Hepatocyte (in vitro differentiated cells): ENCODE measurements at regions not wholly inside any gene's neighbourhood (a gene's known extent, or its start where the extent isn't known, plus 50 kb on each side); places are given as distances from the start of the nearest gene placed in this dataset.

ENCODE experiments used
- DNase-seq: peaks from one replicate; pipeline ENCODE4 v3.0.0-alpha.2; 2016; ENCODE audit warnings: low spot score
- H2AFZ ChIP-seq: fragments of 200-600 bp; sonication (generic); 2 replicates; pipeline ENCODE4 v1.6.0; 2016; ENCODE audit warnings: antibody characterized with exemption, mild to moderate bottlenecking
- H3K27ac ChIP-seq: fragments of 200-600 bp; sonication (generic); 2 replicates; pipeline ENCODE4 v1.5.1; 2016; ENCODE audit warnings: mild to moderate bottlenecking
- H3K27me3 ChIP-seq: fragments of 200-600 bp; sonication (generic); 2 replicates; pipeline ENCODE4 v1.6.1; 2016
- H3K36me3 ChIP-seq: fragments of 200-600 bp; sonication (generic); replicated peaks from 2 replicates; pipeline ENCODE4 v1.5.1; 2016; ENCODE audit warnings: low read depth; ENCODE audit not compliant: insufficient read depth
- H3K4me1 ChIP-seq: fragments of 200-600 bp; sonication (generic); 2 replicates; pipeline ENCODE4 v1.5.1; 2016; ENCODE audit warnings: mild to moderate bottlenecking, moderate library complexity; ENCODE audit not compliant: insufficient read depth
- H3K4me2 ChIP-seq: fragments of 200-600 bp; sonication (generic); 2 replicates; pipeline ENCODE4 v1.6.0; 2016
- H3K4me3 ChIP-seq: fragments of 200-600 bp; sonication (generic); 2 replicates; pipeline ENCODE4 v1.5.1; 2016; ENCODE audit warnings: mild to moderate bottlenecking
- H3K79me2 ChIP-seq: fragments of 200-600 bp; sonication (generic); 2 replicates; pipeline ENCODE4 v1.6.0; 2017; ENCODE audit warnings: mild to moderate bottlenecking
- H3K9me2 ChIP-seq: fragments of 200-600 bp; sonication (generic); replicated peaks from 2 replicates; pipeline ENCODE4 v1.6.0; 2017; ENCODE audit warnings: mild to moderate bottlenecking; ENCODE audit not compliant: insufficient read depth
- H3K9me3 ChIP-seq: fragments of 200-600 bp; sonication (generic); 2 replicates; pipeline ENCODE4 v1.5.1; 2016; ENCODE audit warnings: low read depth, mild to moderate bottlenecking
- H4K20me1 ChIP-seq: fragments of 200-600 bp; sonication (generic); 2 replicates; pipeline ENCODE4 v1.6.0; 2016; ENCODE audit warnings: mild to moderate bottlenecking; ENCODE audit not compliant: insufficient read depth, poor library complexity, severe bottlenecking
- EZH2 ChIP-seq: fragments of 200-600 bp; sonication (generic); IDR thresholded peaks from 2 replicates; pipeline ENCODE4 v1.6.1; 2016; ENCODE audit warnings: antibody characterized with exemption, mild to moderate bottlenecking, borderline replicate concordance
- EZH2phosphoT487 ChIP-seq: fragments of 200-600 bp; sonication (generic); IDR thresholded peaks from one replicate; pipeline ENCODE4 v1.6.1; 2018; ENCODE audit warnings: antibody characterized with exemption, mild to moderate bottlenecking, low read depth, moderate library complexity; ENCODE audit not compliant: unreplicated experiment, severe bottlenecking
- WGBS: methylation state at CpG from one replicate; pipeline ENCODE4 v1.1.6; 2016; ENCODE audit warnings: low lambda C conversion rate; ENCODE audit errors: missing lambda C conversion rate; 5-methylcytosine and 5-hydroxymethylcytosine counted together
- TF ChIP-seq, protein P1 (sequence below): fragments of 200-600 bp; sonication (generic); IDR thresholded peaks from 2 replicates; pipeline ENCODE4 v1.5.1; 2016; ENCODE audit warnings: antibody characterized with exemption, mild to moderate bottlenecking; ENCODE audit not compliant: poor library complexity

DNA sequence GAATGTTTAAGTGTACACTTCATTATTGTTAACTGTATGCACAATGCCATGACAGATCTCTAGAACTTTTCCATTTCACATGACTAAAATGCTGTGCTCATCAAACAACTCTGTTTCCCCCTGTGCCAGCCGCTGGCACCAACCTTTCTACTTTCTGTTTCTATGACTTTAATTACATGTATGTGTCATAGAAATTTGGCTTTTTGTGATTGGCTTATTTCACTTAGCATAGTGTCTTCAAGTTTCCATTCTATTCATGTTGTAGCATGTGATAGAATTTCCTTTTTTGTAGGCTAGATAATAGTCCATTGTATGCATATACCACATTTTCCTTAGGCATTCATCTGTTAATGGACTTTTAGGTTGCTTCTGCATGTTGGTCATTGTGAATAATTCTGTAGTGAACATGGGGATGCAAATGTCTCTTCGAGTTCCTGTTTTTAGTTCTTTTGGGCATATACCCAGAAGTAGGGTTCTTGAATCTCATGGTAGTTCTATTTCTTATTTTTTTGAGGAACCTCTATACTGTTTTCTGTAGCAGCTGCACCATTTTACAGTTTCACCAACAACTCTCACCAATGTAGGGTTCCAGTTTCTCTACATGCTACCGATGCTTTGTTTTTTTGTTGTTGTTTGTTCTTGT, 184.4 kb upstream of the DMRT1 start:
- H3K4me2 ChIP-seq, result no peak overlapping the region
- no peaks in the 10 kb centered on the region for H4K20me1 ChIP-seq
- DNase-seq, result no peak
- H3K9me3 ChIP-seq, result no peaks in the 10 kb centered on the region
- 59% methylated on average over 3 of the region's 3 CpGs for WGBS
- no peaks in the 10 kb centered on the region for H3K36me3 ChIP-seq
- no peaks in the 10 kb centered on the region for H3K27me3 ChIP-seq
- TF ChIP-seq, protein P1, sequence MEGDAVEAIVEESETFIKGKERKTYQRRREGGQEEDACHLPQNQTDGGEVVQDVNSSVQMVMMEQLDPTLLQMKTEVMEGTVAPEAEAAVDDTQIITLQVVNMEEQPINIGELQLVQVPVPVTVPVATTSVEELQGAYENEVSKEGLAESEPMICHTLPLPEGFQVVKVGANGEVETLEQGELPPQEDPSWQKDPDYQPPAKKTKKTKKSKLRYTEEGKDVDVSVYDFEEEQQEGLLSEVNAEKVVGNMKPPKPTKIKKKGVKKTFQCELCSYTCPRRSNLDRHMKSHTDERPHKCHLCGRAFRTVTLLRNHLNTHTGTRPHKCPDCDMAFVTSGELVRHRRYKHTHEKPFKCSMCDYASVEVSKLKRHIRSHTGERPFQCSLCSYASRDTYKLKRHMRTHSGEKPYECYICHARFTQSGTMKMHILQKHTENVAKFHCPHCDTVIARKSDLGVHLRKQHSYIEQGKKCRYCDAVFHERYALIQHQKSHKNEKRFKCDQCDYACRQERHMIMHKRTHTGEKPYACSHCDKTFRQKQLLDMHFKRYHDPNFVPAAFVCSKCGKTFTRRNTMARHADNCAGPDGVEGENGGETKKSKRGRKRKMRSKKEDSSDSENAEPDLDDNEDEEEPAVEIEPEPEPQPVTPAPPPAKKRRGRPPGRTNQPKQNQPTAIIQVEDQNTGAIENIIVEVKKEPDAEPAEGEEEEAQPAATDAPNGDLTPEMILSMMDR, result no peak
- TF ChIP-seq EZH2phosphoT487 (no peak), EZH2 (no peak)
- H3K79me2 ChIP-seq, result no peaks in the 10 kb centered on the region
- no peak overlapping the region for H2AFZ ChIP-seq
- no peaks in the 10 kb centered on the region for H3K9me2 ChIP-seq
- no peak overlapping the region for H3K4me3 ChIP-seq
- H3K4me1 ChIP-seq, result no peaks in the 10 kb centered on the region
- H3K27ac ChIP-seq, result no peak overlapping the region

DNA sequence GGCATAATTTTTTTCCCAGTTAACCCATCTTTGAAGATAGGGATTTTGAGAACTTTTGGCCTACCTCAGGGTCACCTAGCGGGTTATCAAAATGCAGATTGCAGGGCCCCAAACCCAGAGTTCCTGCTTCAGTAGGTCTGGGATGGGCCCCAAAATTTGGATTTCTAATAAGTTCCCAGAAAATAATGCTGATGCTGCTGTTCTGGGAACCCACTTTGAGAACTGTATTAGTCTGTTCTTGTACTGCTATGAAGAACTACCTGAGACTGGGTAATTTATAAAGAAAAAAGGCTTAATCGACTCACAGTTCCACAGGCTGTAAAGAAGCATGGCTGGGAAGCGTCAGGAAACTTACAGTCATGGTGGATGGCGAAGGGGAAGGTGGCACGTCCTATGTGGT, 182.2 kb upstream of the DMRT1 start:
- H3K4me2 ChIP-seq, result no peak overlapping the region
- 76% methylated on average over 5 of the region's 5 CpGs for WGBS

DNA sequence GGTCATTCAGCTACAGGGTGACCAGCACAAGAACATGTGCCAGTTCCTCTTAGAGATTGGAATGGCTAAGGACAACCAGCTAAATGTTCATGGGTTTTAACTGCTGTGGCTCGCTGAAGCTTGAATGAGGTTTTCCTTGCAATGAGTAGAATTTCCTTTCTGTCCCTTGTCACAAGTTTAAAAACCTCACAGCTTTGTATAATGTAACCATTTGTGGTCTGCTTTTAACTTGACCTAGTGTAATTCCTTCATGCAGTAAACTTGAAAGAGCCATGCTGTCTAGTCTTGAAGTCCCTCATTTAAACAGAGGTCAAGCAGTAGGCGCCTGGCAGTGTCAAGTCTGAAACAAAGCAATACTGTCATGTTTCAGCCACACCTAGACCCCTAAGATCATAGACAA, 181.3 kb upstream of the DMRT1 start:
- Histone ChIP-seq H2AFZ (no peak overlapping the region), H3K4me1 (peaks cover 5% of the 10 kb centered on the region), H3K4me3 (no peak overlapping the region), H3K36me3 (no peaks in the 10 kb centered on the region), H3K4me2 (no peak overlapping the region), H3K9me2 (no peaks in the 10 kb centered on the region), H3K9me3 (no peaks in the 10 kb centered on the region), H3K79me2 (no peaks in the 10 kb centered on the region), H3K27ac (no peak overlapping the region), H4K20me1 (no peaks in the 10 kb centered on the region), H3K27me3 (no peaks in the 10 kb centered on the region)
- DNase-seq, result no peak
- TF ChIP-seq EZH2phosphoT487 (no peak), EZH2 (no peak)
- TF ChIP-seq, protein P1, result no peak
- 38% methylated on average over 2 of the region's 2 CpGs for WGBS

More for the DNA sequence above, 182.2 kb upstream of the DMRT1 start:
- Histone ChIP-seq H3K9me2 (no peaks in the 10 kb centered on the region), H3K27me3 (no peaks in the 10 kb centered on the region), H3K4me3 (no peak overlapping the region), H2AFZ (no peak overlapping the region), H4K20me1 (no peaks in the 10 kb centered on the region), H3K27ac (no peak overlapping the region), H3K79me2 (no peaks in the 10 kb centered on the region), H3K4me1 (peaks cover 5% of the 10 kb centered on the region), H3K36me3 (no peaks in the 10 kb centered on the region), H3K9me3 (no peaks in the 10 kb centered on the region)
- TF ChIP-seq EZH2 (no peak), EZH2phosphoT487 (no peak)
- TF ChIP-seq, protein P1, result no peak
- DNase-seq, result no peak

DNA sequence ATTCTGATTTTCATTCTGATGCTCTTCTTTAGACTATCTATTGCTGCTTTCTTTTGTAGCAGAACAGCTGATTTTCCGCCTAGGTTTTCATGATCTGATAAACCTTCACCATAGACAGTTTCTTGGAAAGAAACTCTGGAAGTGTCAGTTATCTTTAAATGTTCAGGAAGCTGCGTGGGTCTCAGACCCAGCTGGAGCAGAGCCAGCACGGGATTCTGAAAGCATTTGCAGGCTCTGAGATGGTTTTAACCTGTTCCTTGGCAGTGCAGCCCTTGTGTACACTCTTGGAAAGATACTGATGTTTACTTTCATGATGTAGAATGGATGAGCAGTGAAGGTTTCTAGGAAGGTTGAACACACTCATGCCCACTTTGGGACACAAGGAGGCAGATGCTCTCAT, 178.0 kb upstream of the DMRT1 start:
- WGBS, result 20% methylated on average over 3 of the region's 3 CpGs
- Histone ChIP-seq H2AFZ (no peak overlapping the region), H3K9me2 (no peaks in the 10 kb centered on the region), H3K4me1 (peaks cover 5% of the 10 kb centered on the region), H3K4me3 (no peak overlapping the region), H4K20me1 (no peaks in the 10 kb centered on the region), H3K79me2 (no peaks in the 10 kb centered on the region), H3K36me3 (no peaks in the 10 kb centered on the region), H3K9me3 (no peaks in the 10 kb centered on the region), H3K27ac (no peak overlapping the region), H3K4me2 (no peak overlapping the region), H3K27me3 (no peaks in the 10 kb centered on the region)
- DNase-seq, result no peak
- TF ChIP-seq, protein P1, result no peak
- TF ChIP-seq EZH2phosphoT487, result no peak
- TF ChIP-seq EZH2, result no peak
